ENCODE measurements at regions not wholly inside any gene's neighbourhood (a gene's known extent, or its start where the extent isn't known, plus 50 kb on each side); places are given as distances from the start of the nearest gene placed in this dataset.

- no peak for TF ChIP-seq GATA2 (IDR thresholded peaks at IDR 0.05; ENCODE audit: low read depth, low read length)
- TF ChIP-seq GATA3 (IDR thresholded peaks at IDR 0.05; ENCODE audit: low read depth, low read length) = no peak
Observed at GRCh38 chr9:78606001-78606379, 309.1 kb downstream of the PSAT1 start.

- no peak for TF ChIP-seq GATA2 (IDR thresholded peaks at IDR 0.05; ENCODE audit: low read depth, low read length)
- no peak for TF ChIP-seq GATA3 (IDR thresholded peaks at IDR 0.05; ENCODE audit: low read depth, low read length)
Observed at GRCh38 chr9:78607853-78608252, 310.9 kb downstream of the PSAT1 start.

- no peak for TF ChIP-seq GATA2 (IDR thresholded peaks at IDR 0.05; ENCODE audit: low read depth, low read length)
- no peak for TF ChIP-seq GATA3 (IDR thresholded peaks at IDR 0.05; ENCODE audit: low read depth, low read length)
Observed at GRCh38 chr9:78609450-78609849, 312.5 kb downstream of the PSAT1 start.

GRCh38 chr9:78612091-78612490, 315.2 kb downstream of the PSAT1 start:
- TF ChIP-seq GATA3 (IDR thresholded peaks at IDR 0.05; ENCODE audit: low read depth, low read length) = no peak
- no peak for TF ChIP-seq GATA2 (IDR thresholded peaks at IDR 0.05; ENCODE audit: low read depth, low read length)

GRCh38 chr9:78613006-78613405, 316.1 kb downstream of the PSAT1 start:
- TF ChIP-seq GATA2 (IDR thresholded peaks at IDR 0.05; ENCODE audit: low read depth, low read length) (no peak), GATA3 (IDR thresholded peaks at IDR 0.05; ENCODE audit: low read depth, low read length) (no peak)

- no peak for TF ChIP-seq GATA2 (IDR thresholded peaks at IDR 0.05; ENCODE audit: low read depth, low read length)
- no peak for TF ChIP-seq GATA3 (IDR thresholded peaks at IDR 0.05; ENCODE audit: low read depth, low read length)
Observed at GRCh38 chr9:78614892-78615291, 318.0 kb downstream of the PSAT1 start.

GRCh38 chr9:78615372-78615771, 318.4 kb downstream of the PSAT1 start:
- TF ChIP-seq GATA3 (IDR thresholded peaks at IDR 0.05; ENCODE audit: low read depth, low read length) (no peak), GATA2 (IDR thresholded peaks at IDR 0.05; ENCODE audit: low read depth, low read length) (no peak)

GRCh38 chr9:78618735-78619134, 321.8 kb downstream of the PSAT1 start:
- TF ChIP-seq GATA2 (IDR thresholded peaks at IDR 0.05; ENCODE audit: low read depth, low read length) = no peak

- TF ChIP-seq GATA3 (IDR thresholded peaks at IDR 0.05; ENCODE audit: low read depth, low read length) = no peak
- no peak for TF ChIP-seq GATA2 (IDR thresholded peaks at IDR 0.05; ENCODE audit: low read depth, low read length)
Observed at GRCh38 chr9:78620303-78620702, 323.4 kb downstream of the PSAT1 start.

GRCh38 chr9:78620764-78621163, 323.8 kb downstream of the PSAT1 start:
- TF ChIP-seq GATA3 (IDR thresholded peaks at IDR 0.05; ENCODE audit: low read depth, low read length) = no peak
- no peak for TF ChIP-seq GATA2 (IDR thresholded peaks at IDR 0.05; ENCODE audit: low read depth, low read length)

GRCh38 chr9:78622126-78622525, 325.2 kb downstream of the PSAT1 start:
- TF ChIP-seq GATA3 (IDR thresholded peaks at IDR 0.05; ENCODE audit: low read depth, low read length) (no peak), GATA2 (IDR thresholded peaks at IDR 0.05; ENCODE audit: low read depth, low read length) (no peak)

GRCh38 chr9:78626971-78627370, 330.0 kb downstream of the PSAT1 start:
- no peak for TF ChIP-seq GATA2 (IDR thresholded peaks at IDR 0.05; ENCODE audit: low read depth, low read length)
- TF ChIP-seq GATA3 (IDR thresholded peaks at IDR 0.05; ENCODE audit: low read depth, low read length) = no peak

GRCh38 chr9:78630966-78631365, 334.0 kb downstream of the PSAT1 start:
- no peak for TF ChIP-seq GATA3 (IDR thresholded peaks at IDR 0.05; ENCODE audit: low read depth, low read length)
- no peak for TF ChIP-seq GATA2 (IDR thresholded peaks at IDR 0.05; ENCODE audit: low read depth, low read length)

- TF ChIP-seq GATA2 (IDR thresholded peaks at IDR 0.05; ENCODE audit: low read depth, low read length) (no peak), GATA3 (IDR thresholded peaks at IDR 0.05; ENCODE audit: low read depth, low read length) (no peak)
Observed at GRCh38 chr9:78640728-78641127, 343.8 kb downstream of the PSAT1 start.

- TF ChIP-seq GATA3 (IDR thresholded peaks at IDR 0.05; ENCODE audit: low read depth, low read length) = no peak
- no peak for TF ChIP-seq GATA2 (IDR thresholded peaks at IDR 0.05; ENCODE audit: low read depth, low read length)
Observed at GRCh38 chr9:78644359-78644758, 347.4 kb downstream of the PSAT1 start.

- no peak for TF ChIP-seq GATA3 (IDR thresholded peaks at IDR 0.05; ENCODE audit: low read depth, low read length)
- no peak for TF ChIP-seq GATA2 (IDR thresholded peaks at IDR 0.05; ENCODE audit: low read depth, low read length)
Observed at GRCh38 chr9:78654324-78654723, 357.4 kb downstream of the PSAT1 start.

Data from SH-SY5Y (cell line).